Keratinocyte (primary cell): ENCODE measurements at regions not wholly inside any gene's neighbourhood (a gene's known extent, or its start where the extent isn't known, plus 50 kb on each side); places are given as distances from the start of the nearest gene placed in this dataset.

Experiments
- DNase-seq: peaks from one replicate; pipeline ENCODE4 v3.0.0-alpha.2; 2011; ENCODE audit warnings: low read depth, missing footprints, low spot score
- FAIRE-seq: peaks from 2 replicates; lab custom pipeline; 2011; peaks lifted over from hg19 to GRCh38; lab: Jason Lieb, UNC
- H2AFZ ChIP-seq: 2 replicates; pipeline ENCODE4 v1.6.0; 2012; ENCODE audit warnings: low read length, control low read depth, inconsistent platforms; ENCODE audit not compliant: control insufficient read depth
- H3K27ac ChIP-seq: 2 replicates; pipeline ENCODE4 v1.5.1; 2011; ENCODE audit warnings: low read length; ENCODE audit not compliant: control insufficient read depth, insufficient read depth
- H3K27me3 ChIP-seq: 3 replicates; pipeline ENCODE4 v1.6.0; 2011; ENCODE audit warnings: low read length; ENCODE audit not compliant: control insufficient read depth, insufficient read depth; ENCODE audit errors: extremely low read depth
- H3K36me3 ChIP-seq, 2 experiments: 2 replicates in 1 of 2; 3 replicates in 1 of 2; pipeline ENCODE4 v1.5.1; 2011; ENCODE audit warnings: low read length in 2 of 2, mild to moderate bottlenecking in 1 of 2; ENCODE audit not compliant: control insufficient read depth in 2 of 2, insufficient read depth in 2 of 2; ENCODE audit errors: extremely low read depth in 1 of 2
- H3K4me1 ChIP-seq: 3 replicates; pipeline ENCODE4 v1.5.1; 2011; ENCODE audit warnings: low read length; ENCODE audit not compliant: control insufficient read depth, insufficient read depth; ENCODE audit errors: extremely low read depth
- H3K4me2 ChIP-seq: 3 replicates; pipeline ENCODE4 v1.6.0; 2011; ENCODE audit warnings: low read depth, low read length; ENCODE audit not compliant: control insufficient read depth, insufficient read depth; ENCODE audit errors: extremely low read depth
- H3K4me3 ChIP-seq, 3 experiments: fragments of 200-600 bp in 1 of 3; sonication (generic) in 1 of 3; 2 replicates in 2 of 3; 3 replicates in 1 of 3; pipeline ENCODE4 v1.5.1; 2011 to 2016; ENCODE audit warnings: low read length in 3 of 3, mild to moderate bottlenecking in 3 of 3, control low read depth in 2 of 3, inconsistent platforms in 1 of 3, low read depth in 1 of 3, mixed read lengths in 1 of 3, mixed run types in 1 of 3, moderate library complexity in 1 of 3; ENCODE audit not compliant: control insufficient read depth in 2 of 3, insufficient read depth in 2 of 3; ENCODE audit errors: extremely low read depth in 1 of 3
- H3K79me2 ChIP-seq: 2 replicates; pipeline ENCODE4 v1.6.0; 2012; ENCODE audit warnings: low read length; ENCODE audit not compliant: control insufficient read depth, insufficient read depth
- H3K9ac ChIP-seq: 3 replicates; pipeline ENCODE4 v1.6.0; 2011; ENCODE audit warnings: low read length; ENCODE audit not compliant: control insufficient read depth, insufficient read depth; ENCODE audit errors: extremely low read depth
- H3K9me1 ChIP-seq: 3 replicates; pipeline ENCODE4 v1.6.0; 2011; ENCODE audit warnings: low read length; ENCODE audit not compliant: control insufficient read depth, insufficient read depth; ENCODE audit errors: extremely low read depth
- H3K9me3 ChIP-seq: 2 replicates; pipeline ENCODE4 v1.5.1; 2012; ENCODE audit warnings: low read depth, low read length; ENCODE audit not compliant: control insufficient read depth
- H4K20me1 ChIP-seq: 3 replicates; pipeline ENCODE4 v1.6.0; 2011; ENCODE audit warnings: low read length; ENCODE audit not compliant: control insufficient read depth, insufficient read depth; ENCODE audit errors: extremely low read depth
- CTCF ChIP-seq, 3 experiments: IDR thresholded peaks in 1 of 3; conservative IDR thresholded peaks in 1 of 3; optimal IDR thresholded peaks in 1 of 3; 2 replicates in 2 of 3; 3 replicates in 1 of 3; pipeline versions ENCODE3 to v1.5.1; 2011; ENCODE audit warnings: low read length in 3 of 3, mild to moderate bottlenecking in 3 of 3, moderate library complexity in 2 of 3, control low read depth in 1 of 3, inconsistent platforms in 1 of 3; ENCODE audit not compliant: insufficient read depth in 2 of 3; ENCODE audit errors: extremely low read depth in 1 of 3
- EZH2 ChIP-seq: IDR thresholded peaks from one replicate; pipeline ENCODE4 v1.6.1; 2012; ENCODE audit warnings: inconsistent platforms, mild to moderate bottlenecking, low read length, moderate library complexity
- dilution Hi-C: fragments of 300-500 bp; cut with MboI; formaldehyde crosslinking; loops from one replicate; pipeline ENCODE4 v1.7.0; 2020; ENCODE audit warnings: low sequenced_read_pairs; ENCODE audit not compliant: extremely low pct_ligation_motif_present

GRCh38 chr7:42742318-42742717 is 169.6 kb downstream of the C7orf25 start:
- Histone ChIP-seq H3K27me3 (no peaks in the 10 kb centered on the region), H3K4me1 (no peaks in the 10 kb centered on the region), H3K27ac (no peak overlapping the region), H2AFZ (no peak overlapping the region), H3K9ac (no peak overlapping the region), H3K4me2 (no peak overlapping the region), H3K9me1 (no peaks in the 10 kb centered on the region), H3K36me3 (no peaks in the 10 kb centered on the region), H3K79me2 (no peaks in the 10 kb centered on the region), H3K4me3 (no peak overlapping the region), H4K20me1 (no peaks in the 10 kb centered on the region), H3K9me3 (no peaks in the 10 kb centered on the region)
- dilution Hi-C loops = no loop called here
- no peak for DNase-seq
- TF ChIP-seq CTCF (optimal IDR thresholded peaks at IDR 0.05 in 1 of 3, IDR thresholded peaks at IDR 0.05 in 1 of 3, conservative IDR thresholded peaks at IDR 0.05 in 1 of 3; ENCODE audit: extremely low read depth in 1 of 3, insufficient read depth in 2 of 3, low read length in 3 of 3) (no peak), EZH2 (no peak)
- FAIRE-seq = no peak

- Histone ChIP-seq H3K9ac (no peak overlapping the region), H3K9me3 (no peaks in the 10 kb centered on the region), H3K27ac (no peak overlapping the region), H3K4me1 (no peaks in the 10 kb centered on the region), H3K4me3 (no peak overlapping the region), H3K36me3 (no peaks in the 10 kb centered on the region), H4K20me1 (no peaks in the 10 kb centered on the region), H3K79me2 (no peaks in the 10 kb centered on the region), H2AFZ (no peak overlapping the region), H3K9me1 (no peaks in the 10 kb centered on the region), H3K27me3 (no peaks in the 10 kb centered on the region), H3K4me2 (no peak overlapping the region)
- dilution Hi-C loops = no loop called here
- TF ChIP-seq EZH2 (no peak), CTCF (optimal IDR thresholded peaks at IDR 0.05 in 1 of 3, IDR thresholded peaks at IDR 0.05 in 1 of 3, conservative IDR thresholded peaks at IDR 0.05 in 1 of 3; ENCODE audit: extremely low read depth in 1 of 3, insufficient read depth in 2 of 3, low read length in 3 of 3) (no peak)
- no peak for FAIRE-seq
- DNase-seq = no peak
These were observed 171.5 kb downstream of the C7orf25 start for GRCh38 chr7:42740408-42740807.
